ENCODE measurements at regions not wholly inside any gene's neighbourhood (a gene's known extent, or its start where the extent isn't known, plus 50 kb on each side); places are given as distances from the start of the nearest gene placed in this dataset.
"Not testable (repeated sequence)": the region's sequence is repeated elsewhere in the genome, so short reads cannot be mapped to it uniquely, and the experiment has no call there.

- DNase-seq (ENCODE audit: low read depth, low spot score) = no peak
Measured at GRCh38 chr6:67898875-67899274, 736.2 kb upstream of the ADGRB3 start.

- no peak for DNase-seq (ENCODE audit: low read depth, low spot score)
Measured at GRCh38 chr6:67897998-67898607, 737.0 kb upstream of the ADGRB3 start.

GRCh38 chr6:67896476-67896875 is 738.6 kb upstream of the ADGRB3 start:
- no peak for DNase-seq (ENCODE audit: low read depth, low spot score)

- DNase-seq (ENCODE audit: low read depth, low spot score) = no peak
Measured at GRCh38 chr6:67889682-67889995, 745.4 kb upstream of the ADGRB3 start.

- no peak for DNase-seq (ENCODE audit: low read depth, low spot score)
Measured at GRCh38 chr6:67888886-67889681, 746.0 kb upstream of the ADGRB3 start.

GRCh38 chr6:67888546-67888885 is 746.6 kb upstream of the ADGRB3 start:
- no peak for DNase-seq (ENCODE audit: low read depth, low spot score)

GRCh38 chr6:67887747-67888545 is 747.1 kb upstream of the ADGRB3 start:
- DNase-seq (ENCODE audit: low read depth, low spot score) = no peak

GRCh38 chr6:67887419-67887746 is 747.7 kb upstream of the ADGRB3 start:
- no peak for DNase-seq (ENCODE audit: low read depth, low spot score)

- no peak for DNase-seq (ENCODE audit: low read depth, low spot score)
Measured at GRCh38 chr6:67886840-67887292, 748.2 kb upstream of the ADGRB3 start.

- no peak for DNase-seq (ENCODE audit: low read depth, low spot score)
Measured at GRCh38 chr6:67886036-67886707, 748.9 kb upstream of the ADGRB3 start.

- no peak for DNase-seq (ENCODE audit: low read depth, low spot score)
Measured at GRCh38 chr6:67885081-67886033, 749.7 kb upstream of the ADGRB3 start.

- DNase-seq (ENCODE audit: low read depth, low spot score) = no peak
Measured at GRCh38 chr6:67884442-67884841, 750.6 kb upstream of the ADGRB3 start.

GRCh38 chr6:67883500-67884366 is 751.3 kb upstream of the ADGRB3 start:
- DNase-seq (ENCODE audit: low read depth, low spot score) = no peak

- no peak for DNase-seq (ENCODE audit: low read depth, low spot score)
Measured at GRCh38 chr6:67882436-67883311, 752.4 kb upstream of the ADGRB3 start.

GRCh38 chr6:67881706-67882065 is 753.4 kb upstream of the ADGRB3 start:
- no peak for DNase-seq (ENCODE audit: low read depth, low spot score)

GRCh38 chr6:67880939-67881705 is 754.0 kb upstream of the ADGRB3 start:
- no peak for DNase-seq (ENCODE audit: low read depth, low spot score)

GRCh38 chr6:67880343-67880742 is 754.7 kb upstream of the ADGRB3 start:
- not testable (repeated sequence) for DNase-seq (ENCODE audit: low read depth, low spot score)

- DNase-seq (ENCODE audit: low read depth, low spot score) = not testable (repeated sequence)
Measured at GRCh38 chr6:67879928-67880327, 755.2 kb upstream of the ADGRB3 start.
